HT1080 (cell line): ENCODE measurements at regions not wholly inside any gene's neighbourhood (a gene's known extent, or its start where the extent isn't known, plus 50 kb on each side); places are given as distances from the start of the nearest gene placed in this dataset.
"Not testable (repeated sequence)": the region's sequence is repeated elsewhere in the genome, so short reads cannot be mapped to it uniquely, and the experiment has no call there.

ENCODE experiments used
- DNase-seq: peaks from one replicate; pipeline ENCODE4 v3.0.0-alpha.2; 2015; ENCODE audit warnings: low read depth

DNA sequence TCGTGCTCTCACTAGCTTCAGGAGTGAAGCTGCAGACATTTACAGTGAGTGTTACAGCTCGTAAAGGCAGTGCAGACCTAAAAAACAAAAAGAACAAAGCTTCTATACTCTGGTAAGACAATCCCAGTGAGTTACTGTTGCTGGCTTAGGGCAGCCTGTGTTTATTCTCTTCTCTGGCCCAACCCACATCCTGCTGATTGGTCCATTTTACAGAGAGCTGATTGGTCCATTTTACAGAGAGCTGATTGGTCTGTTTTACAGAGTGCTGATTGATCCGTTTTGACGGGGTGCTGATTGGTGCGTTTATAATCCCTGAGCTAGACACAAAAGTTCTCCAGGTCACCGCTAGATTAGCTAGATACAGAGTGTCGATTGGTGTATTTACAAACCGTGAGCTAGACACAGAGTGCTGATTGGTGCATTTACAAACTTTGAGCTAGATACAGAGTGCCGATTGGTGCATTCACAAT lies 158.0 kb downstream of the KLRB1 start:
- peak; percentile 17 for DNase-seq

DNA sequence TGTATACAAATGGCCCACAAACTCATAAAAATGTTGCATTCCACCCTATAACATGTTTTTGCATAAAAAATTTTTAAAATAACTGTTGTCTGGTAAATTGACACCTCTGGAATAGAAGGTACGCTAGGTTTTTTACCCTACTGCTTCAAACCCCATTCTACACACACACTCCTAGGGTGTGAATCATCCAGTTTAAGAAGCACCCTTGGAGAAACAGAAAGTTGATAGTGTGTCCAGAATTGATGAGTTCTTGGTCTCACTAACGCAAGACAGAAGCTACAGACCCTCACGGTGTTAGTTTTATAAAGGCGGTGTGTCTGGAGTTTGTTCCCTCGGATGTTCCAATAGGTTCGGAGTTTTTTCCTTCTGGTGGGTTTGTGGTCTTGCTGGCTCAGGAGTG lies 158.5 kb downstream of the KLRB1 start:
- DNase-seq, result no peak

DNA sequence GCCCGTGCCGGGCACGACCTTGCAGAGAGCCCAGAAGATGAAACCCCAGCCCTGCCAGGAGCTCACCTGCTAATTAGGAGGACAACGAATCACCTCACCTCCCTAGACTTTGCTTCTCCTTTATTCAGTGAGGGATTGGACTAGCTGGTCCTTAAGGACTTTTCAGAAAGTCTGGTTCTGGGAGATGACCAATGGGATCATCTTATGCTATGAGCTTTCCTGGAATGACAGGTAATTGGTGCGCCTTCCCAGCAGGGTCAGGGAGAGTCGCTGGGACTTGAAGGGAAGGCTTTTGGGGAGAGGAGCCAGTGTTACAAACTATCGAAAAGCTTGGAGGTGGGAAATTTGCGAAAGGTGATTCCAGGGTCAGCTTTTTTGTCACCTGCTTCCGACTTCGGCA lies 159.1 kb downstream of the KLRB1 start:
- not testable (repeated sequence) for DNase-seq

DNA sequence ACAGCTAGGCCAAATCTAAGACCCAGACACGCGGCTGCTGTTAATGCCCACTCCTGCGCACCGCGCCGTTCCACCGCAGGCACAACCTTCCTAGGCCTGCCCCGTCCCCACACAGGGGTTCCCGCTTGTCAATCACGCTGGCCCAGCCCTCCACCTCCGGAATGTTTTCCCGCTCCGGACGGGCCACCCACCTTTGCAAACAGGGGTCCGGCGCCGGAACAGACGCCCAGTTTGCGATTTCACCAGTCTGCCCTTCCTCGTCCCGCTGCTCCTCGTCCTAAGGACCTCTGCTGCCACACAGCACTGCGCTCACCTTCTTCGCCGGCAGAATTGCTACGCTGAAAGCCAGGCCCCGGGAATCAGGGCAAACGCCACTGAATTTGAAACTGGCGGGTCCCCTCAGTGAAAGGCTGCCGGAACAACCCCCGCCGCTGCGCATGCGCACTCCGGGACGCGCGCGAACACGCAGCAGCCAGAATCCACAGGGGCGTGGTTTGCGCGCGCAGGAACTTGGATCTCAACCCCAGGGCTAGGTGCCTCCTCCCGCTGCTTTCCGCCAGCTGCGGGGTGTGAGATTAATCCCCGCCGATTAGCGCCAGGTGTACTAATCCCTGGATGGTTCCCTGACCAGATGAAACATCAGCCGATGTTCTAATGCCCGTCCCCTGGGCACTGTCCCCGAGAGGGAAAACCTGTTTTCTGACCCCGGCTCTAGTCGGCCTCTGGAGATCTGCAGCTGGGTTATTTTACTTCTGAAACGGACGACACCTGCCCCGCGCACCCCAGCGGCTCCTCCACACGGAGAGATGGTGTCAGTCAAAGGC lies 159.7 kb downstream of the KLRB1 start:
- DNase-seq, result peak; percentile 86

DNA sequence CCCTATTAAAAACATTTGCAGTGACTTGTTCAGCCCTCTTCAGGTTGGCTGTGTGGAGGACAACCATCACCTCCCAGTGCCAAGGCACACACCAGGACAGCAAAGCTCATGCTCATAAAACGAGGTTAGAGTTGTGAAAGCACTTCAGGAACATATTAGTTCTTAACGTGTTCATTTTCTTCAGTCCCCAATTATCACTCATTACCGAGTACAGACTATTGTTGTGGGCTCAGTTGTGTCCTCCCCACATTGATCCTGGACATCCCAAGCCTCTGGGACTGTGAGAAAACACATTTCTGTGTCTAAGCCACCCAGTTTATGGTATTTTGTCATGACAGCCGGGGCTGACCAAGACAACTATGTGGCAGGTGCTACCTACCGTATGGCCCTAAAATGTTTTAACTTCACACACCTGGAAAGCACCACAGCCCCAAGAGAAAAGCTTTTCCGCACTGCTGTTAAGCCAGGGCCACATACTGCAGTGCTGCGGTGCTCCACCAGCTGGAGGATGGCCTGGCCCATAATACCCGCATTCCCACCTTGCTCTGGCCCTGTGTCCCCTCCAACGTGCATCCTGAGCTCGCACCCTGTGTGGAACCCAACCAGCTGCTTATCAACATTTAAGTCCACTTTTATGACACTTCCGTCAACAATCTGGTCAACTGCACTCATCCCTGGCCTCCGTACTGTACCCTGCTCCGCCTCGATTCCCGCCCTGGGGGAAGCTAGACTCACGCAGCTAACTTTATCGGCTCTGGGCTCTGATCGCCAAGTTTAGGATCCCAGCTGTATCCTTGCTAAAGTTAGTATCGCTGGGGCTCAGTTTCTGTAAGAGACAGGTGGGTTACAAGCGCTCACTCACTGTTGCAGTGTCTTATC lies 160.6 kb downstream of the KLRB1 start:
- not testable (repeated sequence) for DNase-seq

DNA sequence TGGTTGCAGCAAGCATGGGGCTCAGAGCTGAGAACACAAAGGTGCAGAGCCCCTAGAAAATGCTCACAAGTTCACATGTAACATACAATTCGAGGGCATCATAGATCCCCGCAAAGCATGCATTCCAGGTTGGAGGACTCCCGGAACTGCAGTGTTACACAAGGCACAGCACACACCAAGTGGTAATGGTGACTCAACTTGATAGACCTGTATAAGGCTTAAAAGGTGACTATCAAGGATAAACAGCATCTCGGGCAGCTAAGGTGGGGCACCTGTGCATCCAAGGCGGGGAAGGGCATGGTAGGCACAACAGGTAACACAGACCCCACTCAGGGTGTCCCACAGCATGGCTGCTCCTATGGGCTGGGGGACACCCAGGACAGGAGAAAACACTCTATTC lies 167.3 kb downstream of the KLRB1 start:
- not testable (repeated sequence) for DNase-seq

DNA sequence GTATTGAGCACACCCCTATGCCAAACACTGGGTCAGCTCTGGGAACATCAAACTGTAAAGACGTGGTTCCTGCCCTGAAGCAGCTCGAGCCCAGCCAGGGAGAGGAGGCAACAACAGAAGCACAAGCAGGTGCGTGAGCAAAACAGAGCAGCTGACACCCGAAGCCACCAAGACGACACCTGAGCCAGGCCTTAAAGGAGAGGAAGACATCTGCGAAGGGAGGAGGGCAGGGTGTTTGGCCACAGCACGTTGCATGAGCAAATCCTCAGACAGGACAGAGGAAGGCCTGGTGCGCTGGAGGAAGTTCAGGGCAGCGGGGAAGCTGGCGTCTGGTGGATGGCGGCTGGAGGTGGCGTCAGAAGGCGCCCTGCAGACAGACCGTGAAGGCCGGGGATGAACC lies 172.0 kb downstream of the KLRB1 start:
- DNase-seq, result not testable (repeated sequence)

DNA sequence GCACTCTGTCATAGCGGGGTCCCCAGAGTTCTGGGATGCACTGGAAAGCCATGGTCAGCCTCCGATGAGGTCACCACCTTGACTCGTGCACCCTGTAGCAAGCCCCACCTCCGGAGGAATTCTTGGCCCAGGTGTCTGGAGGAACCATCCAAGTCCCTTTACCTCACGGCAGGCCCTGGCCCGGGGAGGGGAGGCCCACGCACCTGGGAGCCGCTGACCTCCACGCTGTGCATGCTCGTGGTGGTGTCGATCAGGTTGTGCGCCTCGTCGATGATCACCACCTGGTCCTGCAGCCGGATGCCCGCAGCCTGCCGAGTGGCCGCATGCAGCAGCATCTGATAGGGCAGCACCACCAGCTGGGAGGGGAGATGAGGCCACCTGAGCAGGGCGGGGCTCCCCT lies 177.3 kb downstream of the KLRB1 start:
- not testable (repeated sequence) for DNase-seq

DNA sequence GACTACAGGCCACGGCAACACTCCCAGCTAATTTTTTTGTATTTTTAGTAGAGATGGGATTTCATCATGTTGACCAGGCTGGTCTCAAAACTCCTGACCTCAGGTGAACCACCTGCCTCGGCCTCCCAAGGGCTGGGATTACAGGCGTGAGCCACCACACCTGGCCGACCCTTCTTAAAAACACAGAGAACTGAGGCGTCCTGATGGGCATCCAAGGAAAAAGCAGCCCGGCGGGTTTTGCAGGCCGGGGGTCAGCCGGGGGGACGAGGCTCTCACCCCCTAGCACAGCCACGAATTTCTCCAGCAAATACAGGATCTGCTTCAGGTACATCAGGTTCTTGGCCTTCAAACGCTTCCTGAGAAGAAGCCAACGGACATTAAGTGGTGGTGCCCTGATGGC lies 178.9 kb downstream of the KLRB1 start:
- not testable (repeated sequence) for DNase-seq

DNA sequence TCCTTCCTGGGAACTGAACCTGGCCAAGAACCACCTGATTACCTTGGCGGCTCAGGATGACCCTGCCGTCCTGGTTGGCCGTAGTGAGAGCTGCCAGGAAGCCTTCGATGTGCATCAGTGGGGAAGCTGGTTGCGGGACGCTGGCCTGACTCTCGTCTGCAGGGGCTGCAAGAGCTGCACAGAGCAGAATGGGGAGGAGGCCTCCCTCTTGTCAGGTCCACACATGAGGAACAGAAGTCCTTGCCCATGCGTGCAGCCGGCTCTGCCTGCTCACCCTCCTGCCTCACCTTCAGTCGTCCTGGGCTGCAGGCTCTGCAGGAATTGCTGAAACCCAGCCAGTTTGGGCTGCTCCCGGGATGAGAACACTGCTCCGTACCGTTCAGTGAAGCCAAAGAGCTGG lies 182.3 kb downstream of the KLRB1 start:
- DNase-seq, result not testable (repeated sequence)

DNA sequence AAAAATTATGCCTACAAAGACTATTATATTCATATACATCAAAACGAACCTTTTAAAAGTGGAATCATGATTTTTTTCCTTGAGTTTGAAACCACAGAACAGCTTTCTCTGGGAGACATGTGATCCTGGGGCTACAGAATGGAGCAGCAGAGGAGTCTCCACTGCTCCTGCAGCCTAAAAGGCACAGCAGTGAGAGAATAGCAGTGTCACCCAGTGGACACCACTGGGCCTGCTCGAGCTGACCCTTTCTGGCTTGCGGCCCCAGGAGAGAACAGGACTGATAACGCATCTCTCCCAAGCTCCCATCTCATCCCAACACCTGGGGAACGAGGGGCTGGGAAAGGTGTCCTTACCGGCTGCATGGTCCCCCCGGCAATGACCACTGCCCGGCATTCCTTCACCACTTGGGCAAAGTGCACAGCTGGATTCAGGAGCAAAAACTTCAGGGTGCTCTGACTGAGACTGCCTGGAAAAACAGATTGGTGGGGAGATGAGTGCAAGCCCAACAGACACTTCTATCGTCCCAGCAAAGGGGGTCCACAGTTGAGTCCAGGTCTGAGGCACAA lies 183.5 kb downstream of the KLRB1 start:
- not testable (repeated sequence) for DNase-seq

DNA sequence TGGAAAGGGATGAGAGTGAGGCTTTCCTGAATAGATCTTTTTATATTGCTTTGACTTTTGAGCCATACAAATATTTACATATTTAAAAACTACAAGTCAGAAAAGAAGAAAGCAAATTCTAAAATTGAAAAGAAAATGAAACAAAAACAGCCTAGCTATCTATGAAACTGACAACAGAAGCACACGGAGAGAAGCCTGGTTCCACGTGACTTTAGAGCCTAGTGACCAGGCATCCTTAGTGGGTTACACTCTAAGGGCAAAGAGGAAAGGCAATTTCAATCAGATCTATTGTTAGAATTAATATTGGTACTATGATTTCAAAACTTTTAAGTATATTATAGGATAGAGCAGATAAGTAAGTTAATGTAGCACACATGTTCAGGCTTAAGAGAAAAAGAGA lies 185.0 kb downstream of the KLRB1 start:
- not testable (repeated sequence) for DNase-seq

DNA sequence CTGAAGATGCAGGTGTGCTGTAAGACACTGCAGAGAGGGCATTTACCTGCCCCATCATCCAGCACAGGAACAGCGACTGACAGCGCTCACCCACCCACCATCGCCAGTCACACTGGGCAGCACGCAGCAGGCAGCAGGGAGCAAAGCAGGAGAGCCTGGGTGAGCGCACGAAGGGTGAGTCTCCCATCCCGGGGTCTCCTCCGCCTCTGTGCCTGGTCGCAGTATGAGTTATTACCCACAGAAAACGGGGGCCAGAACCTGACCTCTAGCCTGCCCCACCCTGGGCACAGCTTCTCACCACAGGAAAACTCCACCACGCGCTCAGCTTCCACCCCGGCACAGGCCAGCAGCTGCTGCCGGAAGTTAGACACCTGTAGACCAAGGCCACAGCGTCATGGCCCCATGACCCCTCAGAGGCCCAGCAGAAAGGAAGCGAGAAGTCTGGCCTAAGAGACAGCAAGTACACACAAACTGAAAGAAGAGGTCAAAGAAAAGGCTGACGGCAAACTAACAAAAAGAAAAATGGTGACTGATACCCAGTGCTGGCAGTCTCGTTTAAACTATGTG lies 186.1 kb downstream of the KLRB1 start:
- not testable (repeated sequence) for DNase-seq

DNA sequence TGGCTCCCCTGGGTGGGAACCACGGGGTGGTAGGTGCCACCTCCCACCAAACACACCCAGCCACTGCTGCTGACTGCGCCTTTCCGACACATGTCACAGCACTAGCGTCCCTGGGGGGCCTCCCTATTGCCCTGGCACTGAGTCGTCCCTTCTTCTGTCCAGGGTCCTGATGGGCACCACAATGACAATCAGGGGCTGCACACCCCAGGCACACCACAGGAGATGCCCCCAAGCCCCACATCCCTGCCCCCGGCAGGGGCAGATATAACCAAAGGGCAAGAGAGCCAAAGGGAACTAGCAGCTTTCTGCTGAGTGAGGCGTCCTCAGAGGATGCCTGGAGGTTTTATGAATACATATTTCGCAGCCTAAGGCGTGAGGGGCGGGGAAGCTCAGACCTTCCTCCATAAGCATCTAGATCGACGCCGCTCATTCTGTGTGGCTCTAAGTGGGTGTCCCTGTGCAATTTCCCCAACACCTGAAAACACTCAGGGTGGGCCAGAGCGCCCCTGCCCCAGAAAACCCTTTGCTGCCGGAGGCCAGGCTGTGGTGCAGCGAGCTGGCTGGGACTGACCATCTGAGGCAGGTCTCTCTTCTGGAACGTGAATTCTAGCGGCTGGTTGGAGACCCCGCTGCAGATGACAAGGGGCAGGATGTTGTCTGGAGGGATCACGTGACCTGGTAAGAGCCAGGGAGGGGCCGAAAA lies 186.7 kb downstream of the KLRB1 start:
- not testable (repeated sequence) for DNase-seq

DNA sequence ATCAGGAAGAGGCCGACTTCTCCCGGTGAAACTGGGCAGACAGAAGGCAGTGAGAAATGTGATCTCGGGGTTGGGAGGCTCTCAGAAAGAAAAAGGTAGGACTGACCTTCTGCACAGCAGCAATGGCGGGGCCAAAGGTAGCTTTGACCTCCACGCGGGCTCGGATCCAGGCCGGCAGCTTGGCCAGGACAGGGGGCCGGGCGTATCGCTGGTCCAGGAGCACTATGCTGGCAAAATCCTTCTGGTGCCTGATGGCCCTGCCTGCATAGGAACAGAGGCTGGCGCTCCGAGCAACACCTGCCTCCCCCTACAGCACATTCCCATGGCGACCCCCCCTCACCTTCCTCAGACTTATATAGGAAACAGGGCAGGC lies 189.1 kb downstream of the KLRB1 start:
- not testable (repeated sequence) for DNase-seq

DNA sequence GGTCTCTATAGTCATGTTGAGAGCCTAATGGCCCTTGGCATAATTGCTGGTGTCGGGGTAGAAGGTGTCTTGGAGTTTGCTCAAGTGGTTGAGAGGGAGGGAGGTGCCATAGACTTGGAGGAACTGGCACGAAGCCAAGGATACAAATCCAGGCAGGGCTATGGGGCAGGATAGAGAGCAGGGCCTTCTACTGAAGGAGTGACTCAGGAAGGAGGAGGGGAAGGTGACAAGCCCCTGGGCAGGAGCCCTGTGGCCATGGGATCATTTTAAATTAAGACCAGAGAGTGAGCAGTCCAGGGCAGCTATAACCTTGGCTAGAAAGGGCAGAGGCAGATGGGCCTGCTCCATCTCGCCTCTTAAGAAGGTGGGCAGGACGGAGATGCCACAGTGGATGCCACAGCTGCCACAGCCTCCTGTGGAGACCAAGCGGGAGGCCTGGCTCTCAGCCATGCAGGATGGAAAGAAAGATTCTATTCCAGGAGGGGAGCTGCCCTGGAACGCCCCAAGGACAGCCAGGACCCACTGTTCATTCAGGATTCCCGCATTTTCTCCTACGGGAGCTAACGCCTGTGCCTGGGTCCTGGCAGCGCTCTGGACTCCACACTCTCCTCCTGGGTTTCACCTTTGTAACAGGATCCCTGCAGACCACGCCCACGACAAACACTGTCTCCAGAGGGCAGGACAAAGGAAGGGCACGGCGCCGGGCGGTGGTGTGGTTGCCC lies 189.6 kb downstream of the KLRB1 start:
- DNase-seq, result not testable (repeated sequence)

DNA sequence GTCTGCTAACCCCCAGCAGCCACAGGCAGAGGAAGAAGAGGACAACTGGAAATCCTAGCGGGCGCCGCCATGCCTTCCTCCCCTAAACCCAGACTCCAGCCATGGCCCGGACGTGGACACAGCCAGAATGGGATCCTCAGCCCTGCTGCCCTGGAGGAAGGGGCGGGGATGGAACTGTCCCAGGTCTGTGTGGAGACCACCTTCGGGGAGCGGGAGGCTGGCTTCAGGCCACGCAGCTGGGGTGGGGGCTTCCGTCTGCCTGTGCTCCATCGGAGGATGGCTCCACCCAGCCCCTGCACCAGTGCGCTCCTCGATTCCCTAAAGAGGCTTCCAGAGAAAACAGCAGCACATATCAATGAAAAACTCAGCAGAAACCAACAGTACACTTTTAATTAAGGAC lies 190.4 kb downstream of the KLRB1 start:
- DNase-seq, result not testable (repeated sequence)

DNA sequence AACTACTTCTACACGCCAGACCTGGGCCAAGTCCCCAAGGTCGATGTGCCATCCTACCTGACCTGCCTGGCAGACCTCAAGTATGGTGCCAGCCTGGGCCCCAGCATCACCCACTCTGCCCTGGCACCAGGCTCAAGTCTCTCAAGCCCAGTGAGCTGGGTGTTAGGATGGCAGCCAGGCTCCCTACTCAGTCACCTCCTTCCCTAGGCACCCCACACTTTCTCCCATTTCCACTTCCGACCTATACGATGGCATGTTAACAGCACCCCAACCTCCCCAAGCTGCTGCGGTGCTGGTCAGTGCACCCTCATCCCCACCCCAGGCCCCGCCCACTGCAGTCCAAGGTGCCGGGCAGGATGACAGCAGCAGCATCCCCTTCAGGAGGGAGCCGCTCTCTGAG lies 191.4 kb downstream of the KLRB1 start:
- DNase-seq, result not testable (repeated sequence)

DNA sequence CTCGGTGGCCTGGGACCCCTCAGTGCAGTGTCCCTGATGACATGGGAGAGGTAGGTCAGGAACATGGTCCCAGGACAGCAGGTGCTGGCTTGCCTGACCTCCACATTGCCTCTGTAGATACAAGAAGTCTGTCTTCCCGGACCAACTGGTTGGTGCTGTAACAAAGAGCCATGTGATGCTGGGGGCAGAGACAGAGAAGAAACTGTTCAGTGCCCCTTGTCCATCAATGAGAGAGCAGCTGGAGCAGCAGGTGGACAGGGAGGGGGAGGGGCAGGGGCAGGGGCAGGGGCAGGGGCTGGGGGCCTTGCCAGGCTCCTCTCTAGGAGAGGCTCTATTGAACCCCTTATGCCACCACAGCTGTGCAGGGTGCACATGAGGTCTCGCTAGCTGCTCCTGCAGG lies 191.8 kb downstream of the KLRB1 start:
- not testable (repeated sequence) for DNase-seq

DNA sequence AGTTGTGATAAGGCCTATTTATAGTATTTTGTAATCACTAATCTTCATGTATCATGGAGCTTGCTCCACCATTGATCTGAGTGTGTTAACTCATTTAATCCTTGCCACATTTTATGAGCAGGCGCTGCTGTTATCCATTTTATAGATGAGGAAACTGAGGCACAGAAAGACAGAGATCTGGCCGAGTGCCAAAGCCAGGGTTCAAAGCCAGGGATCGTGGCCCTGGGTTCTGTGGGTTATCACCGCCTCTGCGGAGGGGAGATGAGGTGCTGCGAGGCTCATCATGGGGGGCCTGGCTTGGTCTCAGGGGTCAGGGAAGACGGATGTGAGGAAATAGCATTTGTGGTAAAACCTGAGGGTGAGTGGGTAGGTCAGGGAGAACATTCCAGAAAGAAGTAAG lies 193.9 kb downstream of the KLRB1 start:
- DNase-seq, result not testable (repeated sequence)
